Prostate gland (tissue), 2 donors: ENCODE measurements at regions not wholly inside any gene's neighbourhood (a gene's known extent, or its start where the extent isn't known, plus 50 kb on each side); places are given as distances from the start of the nearest gene placed in this dataset.

Experiments
- DNase-seq: peaks from one replicate; pipeline ENCODE4 v3.0.0-alpha.2; 2019; ENCODE audit warnings: low spot score
- H3K27ac ChIP-seq, 2 donors: fragments of 200-600 bp; sonication (generic); 2 replicates each; pipeline ENCODE4 v1.5.1; 2017 to 2019
- H3K27me3 ChIP-seq: fragments of 200-600 bp; sonication (generic); replicated peaks from 2 replicates; pipeline ENCODE4 v1.5.1; 2019; ENCODE audit not compliant: insufficient read depth
- H3K36me3 ChIP-seq, 2 donors: fragments of 200-600 bp; sonication (generic); 1 replicate in 1 of 2; 2 replicates in 1 of 2; pipeline versions ENCODE4 v1.5.1 to v1.8.1; 2017 to 2019
- H3K4me1 ChIP-seq: fragments of 200-600 bp; sonication (generic); replicated peaks from 2 replicates; pipeline ENCODE4 v1.5.1; 2019
- H3K4me3 ChIP-seq, 2 donors: fragments of 200-600 bp; sonication (generic); 2 replicates each; pipeline ENCODE4 v1.5.1; 2017 to 2019
- H3K9me3 ChIP-seq: fragments of 200-600 bp; sonication (generic); 2 replicates; pipeline ENCODE4 v1.5.1; 2017
- POLR2A ChIP-seq: fragments of 450-650 bp; IDR thresholded peaks from one replicate; pipeline ENCODE4 v1.6.1; 2016; ENCODE audit warnings: antibody characterized with exemption, mild to moderate bottlenecking
- POLR2AphosphoS5 ChIP-seq: sonication (generic); formaldehyde crosslinking; IDR thresholded peaks from one replicate; pipeline ENCODE4 v1.6.1; 2017; ENCODE audit warnings: antibody characterized with exemption
- WGBS: methylation state at CpG from one replicate; pipeline ENCODE4 v1.1.5; 2018; 5-methylcytosine and 5-hydroxymethylcytosine counted together
- intact Hi-C: fragments of 100-400 bp; cut with DNase I; formaldehyde crosslinking; loops from one replicate; pipeline ENCODE4 v1.14.2; 2022
- TF ChIP-seq, protein P1 (sequence below), 4 experiments: fragments of 200-600 bp in 2 of 4; fragments of 450-650 bp in 2 of 4; sonication (generic) in 2 of 4; IDR thresholded peaks; 1 replicate in 3 of 4; 2 replicates in 1 of 4; pipeline ENCODE4 v1.5.1; 2016 to 2019; ENCODE audit warnings: antibody characterized with exemption in 4 of 4, mild to moderate bottlenecking in 2 of 4, moderate library complexity in 2 of 4

DNA sequence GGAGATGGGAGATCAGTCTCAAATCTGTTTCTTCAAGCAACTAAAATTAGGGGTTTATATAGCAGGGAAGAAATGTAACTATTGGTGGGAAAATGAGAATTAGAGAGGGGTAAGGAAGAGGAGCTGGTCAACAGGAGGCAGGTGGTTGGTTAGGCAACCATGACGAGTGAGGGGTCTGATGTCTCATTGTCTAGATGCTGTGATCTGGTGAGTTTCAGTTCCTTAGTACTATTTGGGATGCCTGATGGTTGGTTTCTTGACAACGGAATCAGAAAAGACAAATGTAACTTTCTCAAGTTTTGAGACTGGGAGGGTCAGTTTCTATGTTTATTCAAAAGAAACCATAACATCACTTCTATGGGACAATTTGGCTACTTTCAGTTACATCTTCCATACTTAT is 415.3 kb upstream of the C16orf82 start:
- no peak overlapping the region for H3K4me3 ChIP-seq
- TF ChIP-seq POLR2AphosphoS5 (no peak), POLR2A (no peak)
- TF ChIP-seq, protein P1, sequence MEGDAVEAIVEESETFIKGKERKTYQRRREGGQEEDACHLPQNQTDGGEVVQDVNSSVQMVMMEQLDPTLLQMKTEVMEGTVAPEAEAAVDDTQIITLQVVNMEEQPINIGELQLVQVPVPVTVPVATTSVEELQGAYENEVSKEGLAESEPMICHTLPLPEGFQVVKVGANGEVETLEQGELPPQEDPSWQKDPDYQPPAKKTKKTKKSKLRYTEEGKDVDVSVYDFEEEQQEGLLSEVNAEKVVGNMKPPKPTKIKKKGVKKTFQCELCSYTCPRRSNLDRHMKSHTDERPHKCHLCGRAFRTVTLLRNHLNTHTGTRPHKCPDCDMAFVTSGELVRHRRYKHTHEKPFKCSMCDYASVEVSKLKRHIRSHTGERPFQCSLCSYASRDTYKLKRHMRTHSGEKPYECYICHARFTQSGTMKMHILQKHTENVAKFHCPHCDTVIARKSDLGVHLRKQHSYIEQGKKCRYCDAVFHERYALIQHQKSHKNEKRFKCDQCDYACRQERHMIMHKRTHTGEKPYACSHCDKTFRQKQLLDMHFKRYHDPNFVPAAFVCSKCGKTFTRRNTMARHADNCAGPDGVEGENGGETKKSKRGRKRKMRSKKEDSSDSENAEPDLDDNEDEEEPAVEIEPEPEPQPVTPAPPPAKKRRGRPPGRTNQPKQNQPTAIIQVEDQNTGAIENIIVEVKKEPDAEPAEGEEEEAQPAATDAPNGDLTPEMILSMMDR (IDR thresholded peaks at IDR 0.05): no peak
- no peaks in the 10 kb centered on the region for H3K27me3 ChIP-seq
- intact Hi-C loops: no loop called here
- no peak for DNase-seq
- H3K36me3 ChIP-seq: no peaks in the 10 kb centered on the region
- no peaks in the 10 kb centered on the region for H3K4me1 ChIP-seq
- WGBS: 80% methylated on average over 2 of the region's 2 CpGs
- H3K27ac ChIP-seq: no peak overlapping the region
- H3K9me3 ChIP-seq: no peaks in the 10 kb centered on the region

DNA sequence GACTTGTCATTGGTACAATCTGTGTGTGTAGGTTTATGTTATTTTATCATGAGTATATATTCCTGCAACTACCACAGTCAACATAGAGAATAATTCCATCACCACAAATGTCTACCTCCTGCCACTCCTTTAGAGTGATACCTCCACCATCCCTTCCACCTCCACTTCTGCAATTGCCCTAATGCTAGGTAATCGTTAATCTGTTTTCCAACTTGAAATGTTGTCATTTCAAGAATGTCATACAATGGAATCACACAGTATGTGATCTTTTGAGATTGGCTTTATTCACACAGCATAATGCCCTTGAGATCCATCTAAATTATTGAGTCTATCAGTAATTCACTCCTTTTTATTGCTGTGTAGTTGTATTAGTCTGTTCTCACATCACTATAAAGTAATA is 414.8 kb upstream of the C16orf82 start:
- Histone ChIP-seq H3K9me3 (no peaks in the 10 kb centered on the region), H3K36me3 (no peaks in the 10 kb centered on the region), H3K27me3 (no peaks in the 10 kb centered on the region), H3K4me3 (no peak overlapping the region), H3K27ac (no peak overlapping the region), H3K4me1 (no peaks in the 10 kb centered on the region)
- no peak for DNase-seq
- TF ChIP-seq, protein P1 (IDR thresholded peaks at IDR 0.05): no peak
- TF ChIP-seq POLR2A: no peak
- TF ChIP-seq POLR2AphosphoS5: no peak
- intact Hi-C loops: no loop called here
- WGBS: 84% methylated on average over 1 of the region's 1 CpG

DNA sequence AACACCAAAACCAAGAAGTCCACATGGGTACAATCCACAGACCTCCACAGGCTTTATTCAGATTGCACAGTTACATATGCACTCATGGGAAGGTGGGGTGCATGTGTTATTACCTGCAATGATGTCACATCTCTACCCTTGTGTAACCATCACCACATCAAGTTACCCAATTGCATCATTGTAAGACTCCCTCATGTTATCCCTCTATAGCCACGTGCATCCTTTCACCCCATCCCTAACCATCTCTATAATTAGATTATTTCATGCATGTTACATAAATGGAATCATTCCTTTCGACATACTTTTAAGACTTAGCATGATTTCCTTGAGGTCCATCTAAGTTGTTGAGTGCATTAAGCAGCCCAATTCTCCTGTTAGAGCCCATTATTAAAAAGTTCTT is 408.2 kb upstream of the C16orf82 start:
- H3K4me1 ChIP-seq: no peaks in the 10 kb centered on the region
- intact Hi-C loops: no loop called here
- H3K9me3 ChIP-seq: no peaks in the 10 kb centered on the region
- DNase-seq: no peak
- TF ChIP-seq POLR2AphosphoS5: no peak
- TF ChIP-seq POLR2A: no peak
- TF ChIP-seq, protein P1 (IDR thresholded peaks at IDR 0.05): no peak
- H3K4me3 ChIP-seq: no peak overlapping the region
- WGBS: 87% methylated on average over 2 of the region's 2 CpGs
- H3K27ac ChIP-seq: no peak overlapping the region
- no peaks in the 10 kb centered on the region for H3K36me3 ChIP-seq
- no peaks in the 10 kb centered on the region for H3K27me3 ChIP-seq

DNA sequence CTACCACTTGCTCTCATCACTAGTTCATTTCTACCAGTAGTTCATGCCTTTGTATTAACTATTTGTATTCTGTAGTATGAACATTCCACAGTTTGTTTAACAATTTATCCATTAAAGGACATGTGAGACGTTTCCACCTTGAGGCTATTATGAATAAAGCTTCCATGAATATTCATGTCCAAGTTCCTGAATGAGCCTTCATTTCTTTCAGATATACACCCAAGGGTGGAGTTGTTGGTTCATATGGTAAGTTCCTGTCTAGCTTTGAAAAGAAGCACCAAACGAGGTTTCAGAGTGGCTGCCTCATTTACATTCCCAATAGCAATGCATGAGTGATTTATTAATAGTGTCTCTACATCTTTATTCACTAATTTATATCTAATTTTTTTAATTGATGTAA is 407.8 kb upstream of the C16orf82 start:
- 53% methylated on average over 2 of the region's 2 CpGs for WGBS
- H3K4me3 ChIP-seq: no peak overlapping the region
- H3K9me3 ChIP-seq: no peaks in the 10 kb centered on the region
- TF ChIP-seq POLR2AphosphoS5 (no peak), POLR2A (no peak)
- TF ChIP-seq, protein P1 (IDR thresholded peaks at IDR 0.05): no peak
- intact Hi-C loops: no loop called here
- no peaks in the 10 kb centered on the region for H3K4me1 ChIP-seq
- no peaks in the 10 kb centered on the region for H3K27me3 ChIP-seq
- no peaks in the 10 kb centered on the region for H3K36me3 ChIP-seq
- DNase-seq: no peak
- no peak overlapping the region for H3K27ac ChIP-seq

DNA sequence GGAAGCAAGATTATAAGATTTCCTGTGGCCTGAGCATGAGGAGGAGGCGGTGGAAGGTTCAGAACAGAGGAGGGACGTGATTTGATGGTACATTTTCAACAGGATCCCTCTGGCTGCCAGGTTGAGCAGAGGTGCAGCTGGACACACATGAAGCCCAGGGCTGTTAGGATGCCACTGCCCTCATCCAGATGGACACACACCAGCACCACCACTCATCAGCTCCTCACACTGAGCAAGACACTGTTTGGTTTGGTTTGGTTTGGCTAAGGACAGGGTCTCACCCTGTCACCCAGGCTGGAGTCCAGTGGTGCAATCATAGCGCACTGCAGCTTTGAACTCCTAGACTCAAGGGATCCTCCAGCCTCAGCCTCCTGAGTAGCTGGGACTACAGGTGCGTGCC is 402.6 kb upstream of the C16orf82 start:
- intact Hi-C loops: no loop called here
- no peak for TF ChIP-seq POLR2A
- TF ChIP-seq, protein P1 (IDR thresholded peaks at IDR 0.05): no peak
- TF ChIP-seq POLR2AphosphoS5: no peak
- H3K36me3 ChIP-seq: no peaks in the 10 kb centered on the region
- H3K4me1 ChIP-seq: no peaks in the 10 kb centered on the region
- H3K27me3 ChIP-seq: peaks cover 4% of the 10 kb centered on the region
- H3K9me3 ChIP-seq: no peaks in the 10 kb centered on the region
- no peak overlapping the region for H3K4me3 ChIP-seq
- no peak for DNase-seq
- 79% methylated on average over 4 of the region's 4 CpGs for WGBS
- no peak overlapping the region for H3K27ac ChIP-seq
